T-helper 2 cell treated with Interferon-gamma antibody and Interleukin-4, amounts not matched to agents 5 μg/mL and 100 μg/mL, for 36 hours (primary cell): ENCODE measurements at regions not wholly inside any gene's neighbourhood (a gene's known extent, or its start where the extent isn't known, plus 50 kb on each side); places are given as distances from the start of the nearest gene placed in this dataset.

Source experiments
- DNase-seq: peaks from one replicate; pipeline ENCODE4 v3.0.0; 2021; ENCODE audit warnings: low spot score
- H3K27ac Mint-ChIP-seq: one replicate; pipeline ENCODE4 v1.8.0; 2021; ENCODE audit warnings: mild to moderate bottlenecking, mixed read lengths
- H3K27me3 Mint-ChIP-seq: one replicate; pipeline ENCODE4 v1.8.0; 2021; ENCODE audit warnings: low read depth, mixed read lengths
- H3K36me3 Mint-ChIP-seq: one replicate; pipeline ENCODE4 v1.8.0; 2021; ENCODE audit warnings: low read depth, mixed read lengths
- H3K4me1 Mint-ChIP-seq: one replicate; pipeline ENCODE4 v1.8.0; 2021; ENCODE audit warnings: low read depth, mixed read lengths
- H3K4me3 Mint-ChIP-seq: one replicate; pipeline ENCODE4 v1.8.0; 2022; ENCODE audit warnings: mild to moderate bottlenecking, moderate library complexity, mixed read lengths
- H3K9me3 Mint-ChIP-seq: one replicate; pipeline ENCODE4 v1.8.0; 2021; ENCODE audit warnings: mixed read lengths

DNA sequence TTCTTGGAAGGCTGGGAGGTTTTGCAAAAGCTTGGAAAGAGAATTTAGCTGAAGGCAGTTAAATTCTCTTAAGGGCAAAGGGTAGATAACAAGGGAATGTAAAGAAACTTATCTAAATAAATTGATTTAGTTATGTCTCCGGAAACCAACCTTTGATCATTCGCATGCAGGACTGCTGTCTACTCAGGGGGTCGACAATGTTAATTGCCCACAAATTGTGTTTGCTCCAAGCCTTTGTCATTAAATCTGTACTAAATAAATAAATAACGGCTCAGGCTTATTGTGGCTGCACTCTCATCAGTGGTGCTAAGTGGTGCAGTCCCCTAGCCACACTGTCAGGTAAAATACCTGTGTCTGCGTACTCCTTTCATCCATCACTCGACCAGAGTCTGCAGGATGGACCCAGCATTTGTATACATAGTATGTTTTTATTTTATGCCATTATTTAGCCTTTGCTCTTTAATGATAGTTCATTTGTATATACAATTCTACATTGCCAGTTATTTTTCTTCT, 497.4 kb upstream of the RASGRP1 start:
- H3K27ac Mint-ChIP-seq = no peak overlapping the region
- no peaks in the 10 kb centered on the region for H3K4me1 Mint-ChIP-seq
- no peak for DNase-seq
- no peaks in the 10 kb centered on the region for H3K9me3 Mint-ChIP-seq
- H3K36me3 Mint-ChIP-seq = no peaks in the 10 kb centered on the region
- H3K4me3 Mint-ChIP-seq = no peak overlapping the region
- peaks cover 3% of the 10 kb centered on the region for H3K27me3 Mint-ChIP-seq

DNA sequence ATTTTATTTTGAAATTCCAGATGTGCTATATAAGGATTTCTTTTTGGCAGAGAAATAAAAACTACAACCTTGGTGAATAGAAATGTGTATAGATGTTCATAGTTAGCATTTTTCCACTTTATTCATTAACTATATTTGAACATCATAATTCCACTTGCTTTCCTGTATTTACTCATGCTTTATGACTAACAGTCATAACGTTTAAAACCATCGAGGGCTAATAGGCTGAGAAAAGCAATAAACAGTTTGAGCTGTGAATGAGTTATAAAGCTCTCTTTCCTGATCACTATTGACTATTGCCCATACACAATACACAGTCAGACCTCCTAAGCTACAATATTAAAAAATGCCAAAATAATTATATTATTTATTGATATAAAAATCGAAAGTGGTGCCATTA, 502.1 kb upstream of the RASGRP1 start:
- Mint-ChIP-seq H3K27me3 (peaks cover 3% of the 10 kb centered on the region), H3K4me3 (no peak overlapping the region), H3K27ac (no peak overlapping the region), H3K9me3 (no peaks in the 10 kb centered on the region), H3K4me1 (no peaks in the 10 kb centered on the region), H3K36me3 (no peaks in the 10 kb centered on the region)
- no peak for DNase-seq

DNA sequence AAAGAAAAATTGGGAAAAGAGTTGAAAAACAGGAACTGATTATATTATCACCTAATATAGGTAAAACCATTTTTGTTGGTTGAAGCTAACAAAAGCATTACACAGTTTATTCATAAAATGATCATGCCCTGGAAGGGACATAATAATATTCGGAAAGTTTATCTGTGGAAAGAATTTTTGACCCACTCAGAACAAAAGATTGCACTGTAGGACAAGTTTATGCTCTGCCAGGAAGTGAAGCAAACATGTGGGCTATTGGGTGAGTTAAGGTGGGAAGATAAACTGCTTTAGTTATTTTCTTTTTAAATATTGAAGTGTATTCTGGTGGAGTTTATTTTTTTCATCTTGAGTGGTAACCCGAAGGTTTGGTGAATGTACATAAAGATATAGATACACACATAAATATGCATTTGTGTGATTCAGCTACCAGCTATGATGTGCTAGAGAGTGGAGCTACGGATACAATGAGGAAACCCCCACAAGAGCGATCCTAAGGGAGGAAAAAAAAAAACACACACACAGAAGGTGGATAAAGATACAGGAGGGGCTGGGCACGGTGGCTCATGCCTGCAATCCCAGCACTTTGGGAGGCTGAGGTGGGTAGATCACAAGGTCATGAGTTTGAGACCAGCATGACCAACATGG, 506.4 kb upstream of the THBS1 start:
- H3K9me3 Mint-ChIP-seq = no peaks in the 10 kb centered on the region
- no peaks in the 10 kb centered on the region for H3K4me1 Mint-ChIP-seq
- peaks cover 9% of the 10 kb centered on the region for H3K27me3 Mint-ChIP-seq
- H3K4me3 Mint-ChIP-seq = no peak overlapping the region
- no peak overlapping the region for H3K27ac Mint-ChIP-seq
- DNase-seq = no peak
- H3K36me3 Mint-ChIP-seq = no peaks in the 10 kb centered on the region

DNA sequence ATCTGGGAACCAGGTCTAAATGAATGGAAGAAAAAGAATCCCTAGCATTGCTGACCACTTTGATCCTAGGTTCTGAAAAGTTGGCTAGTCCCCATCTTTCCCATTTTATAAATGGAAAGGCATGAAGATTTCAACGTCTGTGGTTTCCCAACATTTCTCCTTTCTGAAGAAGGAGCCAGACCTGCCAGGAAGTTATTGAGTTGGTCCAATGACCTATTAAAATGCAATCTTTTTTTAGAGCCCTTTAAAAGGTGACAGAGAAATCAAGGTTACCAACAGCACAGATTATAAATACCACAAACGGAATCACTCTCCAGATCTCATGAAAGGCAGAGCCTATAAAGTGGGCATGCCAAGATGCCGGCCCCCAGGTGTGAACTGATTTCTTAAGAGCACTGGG, 505.6 kb upstream of the THBS1 start:
- no peaks in the 10 kb centered on the region for H3K9me3 Mint-ChIP-seq
- no peaks in the 10 kb centered on the region for H3K4me1 Mint-ChIP-seq
- H3K27ac Mint-ChIP-seq = no peak overlapping the region
- no peak overlapping the region for H3K4me3 Mint-ChIP-seq
- peaks cover 9% of the 10 kb centered on the region for H3K27me3 Mint-ChIP-seq
- no peak for DNase-seq
- no peaks in the 10 kb centered on the region for H3K36me3 Mint-ChIP-seq

DNA sequence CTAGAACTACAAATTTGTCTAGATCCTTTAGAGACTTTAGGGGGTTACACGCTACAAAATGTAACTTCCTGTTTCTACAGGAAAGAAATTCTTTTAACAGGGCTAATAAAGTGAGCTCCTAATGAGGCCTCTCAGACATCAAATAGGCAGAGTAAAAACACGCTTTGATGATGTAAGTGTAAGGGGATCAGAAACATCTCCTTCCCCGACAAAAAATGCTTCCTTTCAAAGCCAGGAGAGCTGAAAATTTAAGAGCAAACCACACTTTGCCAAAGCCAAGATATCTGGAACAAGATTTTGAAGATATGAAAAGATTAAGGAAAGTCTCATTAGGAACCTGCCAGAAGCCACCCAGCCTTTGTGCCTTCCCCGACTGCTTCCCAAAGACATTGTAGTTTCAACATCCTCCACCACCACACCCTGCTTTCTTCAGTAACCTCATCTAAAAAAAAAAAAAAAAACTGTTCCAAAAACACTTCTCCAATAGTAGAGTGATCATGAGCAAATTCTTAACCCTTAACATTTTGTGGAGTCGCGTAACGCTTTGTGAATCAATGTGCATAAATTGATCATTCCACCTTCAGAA, 505.0 kb upstream of the THBS1 start:
- no peaks in the 10 kb centered on the region for H3K9me3 Mint-ChIP-seq
- no peak overlapping the region for H3K4me3 Mint-ChIP-seq
- H3K4me1 Mint-ChIP-seq = no peaks in the 10 kb centered on the region
- no peak overlapping the region for H3K27ac Mint-ChIP-seq
- DNase-seq = no peak
- peaks cover 9% of the 10 kb centered on the region for H3K27me3 Mint-ChIP-seq
- H3K36me3 Mint-ChIP-seq = no peaks in the 10 kb centered on the region

DNA sequence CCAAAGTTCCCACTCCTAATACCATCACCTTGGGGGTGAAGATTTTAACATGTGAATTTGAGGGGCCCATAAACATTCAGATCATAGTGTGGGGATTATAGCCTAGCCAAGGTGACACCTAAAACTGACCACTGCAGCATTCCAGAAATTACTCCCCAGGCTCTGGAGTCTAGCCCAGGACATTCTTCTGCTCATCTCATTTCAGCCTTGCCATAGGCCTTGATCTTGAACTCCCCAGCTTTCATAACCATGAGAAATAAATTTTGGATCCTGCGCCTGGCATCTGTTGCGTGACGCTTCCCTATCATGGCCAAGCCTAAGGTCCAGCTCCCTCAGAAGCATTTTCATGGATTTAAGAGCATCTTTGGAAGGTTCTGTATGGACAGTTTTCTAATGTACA, 502.9 kb upstream of the THBS1 start:
- Mint-ChIP-seq H3K4me3 (no peak overlapping the region), H3K4me1 (no peaks in the 10 kb centered on the region), H3K36me3 (no peaks in the 10 kb centered on the region), H3K27ac (no peak overlapping the region), H3K9me3 (no peaks in the 10 kb centered on the region), H3K27me3 (peaks cover 9% of the 10 kb centered on the region)
- DNase-seq = no peak

DNA sequence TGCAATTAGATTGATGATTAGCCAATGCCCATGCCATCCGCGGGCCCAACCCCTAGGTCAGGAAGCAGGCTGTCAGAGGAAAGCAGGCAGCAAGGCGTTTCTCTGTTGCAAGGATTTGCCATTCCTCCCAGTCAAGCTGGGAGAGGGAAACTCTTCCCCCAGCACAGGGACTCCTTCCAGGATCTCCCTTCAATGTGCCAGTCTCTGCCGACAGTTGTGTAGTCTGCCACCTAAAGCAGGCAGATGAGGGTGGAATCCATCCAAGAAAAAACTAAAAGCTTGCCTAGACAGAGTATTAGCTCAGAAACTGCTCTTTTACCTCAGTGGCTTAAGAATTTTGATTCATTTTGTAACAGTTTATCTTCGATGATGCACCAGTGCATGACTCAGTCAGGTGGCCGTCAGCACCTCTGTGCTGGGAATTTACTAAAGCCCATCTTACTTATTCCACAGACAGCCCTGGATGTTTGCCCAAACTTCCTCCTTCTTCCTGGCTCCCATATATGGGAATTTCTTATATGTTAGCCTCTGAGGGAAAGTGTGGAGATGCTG, 501.5 kb upstream of the THBS1 start:
- H3K27me3 Mint-ChIP-seq = peaks cover 7% of the 10 kb centered on the region
- no peak overlapping the region for H3K27ac Mint-ChIP-seq
- no peak overlapping the region for H3K4me3 Mint-ChIP-seq
- DNase-seq = no peak
- H3K9me3 Mint-ChIP-seq = no peaks in the 10 kb centered on the region
- H3K4me1 Mint-ChIP-seq = no peaks in the 10 kb centered on the region
- H3K36me3 Mint-ChIP-seq = no peaks in the 10 kb centered on the region

DNA sequence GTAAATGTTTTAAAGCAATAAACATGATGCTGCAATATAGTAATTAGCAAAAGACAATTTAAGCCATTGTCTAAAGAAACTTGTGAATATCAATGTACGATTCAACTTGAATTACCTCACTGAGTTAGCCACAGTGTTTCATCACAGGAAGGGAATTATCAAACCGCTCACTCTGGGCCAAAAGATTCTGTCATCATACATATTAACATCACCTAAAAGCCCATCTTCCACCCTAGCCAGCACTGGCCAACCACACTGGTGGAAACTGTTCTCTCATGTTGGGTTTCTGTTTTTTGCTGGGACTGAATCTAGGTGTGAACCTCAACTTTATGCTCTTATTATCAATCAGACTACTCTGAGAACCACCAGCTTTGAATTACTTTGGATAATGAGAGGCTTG, 497.7 kb upstream of the THBS1 start:
- Mint-ChIP-seq H3K36me3 (no peaks in the 10 kb centered on the region), H3K4me3 (no peak overlapping the region), H3K4me1 (peaks cover 4% of the 10 kb centered on the region), H3K27me3 (peaks cover 4% of the 10 kb centered on the region), H3K9me3 (no peaks in the 10 kb centered on the region), H3K27ac (no peak overlapping the region)
- no peak for DNase-seq

DNA sequence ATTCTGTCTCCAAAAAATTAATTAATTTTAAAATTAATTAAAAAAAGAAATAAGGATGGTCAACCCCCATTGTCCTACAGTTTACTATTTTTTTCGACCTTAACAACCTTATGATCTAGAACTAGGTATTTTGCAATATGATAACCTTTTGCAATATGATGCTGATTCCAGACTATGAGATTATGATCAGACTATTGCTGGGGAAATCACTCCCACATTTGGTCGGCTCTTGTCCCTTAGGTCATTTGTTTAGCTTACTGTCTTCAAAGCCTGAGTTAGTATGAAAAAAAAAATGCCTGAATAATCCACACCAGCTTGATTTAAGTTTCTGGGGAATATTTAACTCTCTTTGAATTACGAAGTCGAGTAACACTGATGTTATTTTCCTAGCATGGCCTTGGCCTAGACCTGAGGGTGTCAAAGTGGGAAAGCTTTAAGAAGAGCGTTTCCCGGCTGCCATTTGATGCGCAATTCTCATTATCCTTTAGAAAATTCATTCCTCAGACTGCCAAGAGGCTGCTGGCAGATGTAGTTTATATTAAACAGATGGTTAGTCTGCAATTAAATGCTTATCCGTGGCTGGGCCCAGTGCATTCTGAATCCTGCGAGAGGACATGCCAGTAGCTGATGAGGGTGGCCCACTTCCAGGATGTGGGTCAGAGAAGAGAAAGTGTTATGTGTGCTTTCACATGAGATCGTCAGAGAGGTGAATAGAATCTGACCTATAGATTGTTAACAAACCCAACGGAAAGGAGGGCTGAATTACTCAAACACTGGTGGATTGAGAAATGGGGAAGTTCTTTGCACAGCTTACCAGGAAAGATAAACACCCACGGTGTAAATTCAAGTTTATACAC, 496.0 kb upstream of the THBS1 start:
- Mint-ChIP-seq H3K36me3 (no peaks in the 10 kb centered on the region), H3K27ac (no peak overlapping the region), H3K4me1 (peaks cover 4% of the 10 kb centered on the region), H3K4me3 (no peak overlapping the region), H3K9me3 (no peaks in the 10 kb centered on the region), H3K27me3 (peaks cover 3% of the 10 kb centered on the region)
- DNase-seq = no peak

DNA sequence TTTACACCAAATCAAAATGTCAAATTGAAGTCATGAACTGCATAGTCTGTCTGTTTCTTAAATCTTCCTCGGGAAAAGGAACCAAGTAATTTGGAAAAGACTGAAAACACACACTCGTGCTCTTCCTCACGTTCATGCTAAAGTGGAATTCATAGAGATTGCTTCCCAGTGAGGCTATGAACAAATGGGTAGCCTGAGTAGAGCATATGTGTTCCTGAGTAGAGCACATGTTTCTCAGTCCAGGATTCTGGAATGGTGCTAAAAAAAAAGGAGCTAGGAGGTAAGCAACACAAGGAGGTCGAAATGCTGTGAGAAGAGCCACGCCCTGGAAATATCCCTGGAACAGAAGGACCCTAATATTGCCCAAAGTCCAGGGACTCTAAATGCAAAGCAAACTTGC, 494.2 kb upstream of the THBS1 start:
- H3K27me3 Mint-ChIP-seq = peaks cover 6% of the 10 kb centered on the region
- H3K36me3 Mint-ChIP-seq = no peaks in the 10 kb centered on the region
- no peak overlapping the region for H3K4me3 Mint-ChIP-seq
- H3K4me1 Mint-ChIP-seq = peaks cover 4% of the 10 kb centered on the region
- DNase-seq = no peak
- H3K9me3 Mint-ChIP-seq = no peaks in the 10 kb centered on the region
- no peak overlapping the region for H3K27ac Mint-ChIP-seq

DNA sequence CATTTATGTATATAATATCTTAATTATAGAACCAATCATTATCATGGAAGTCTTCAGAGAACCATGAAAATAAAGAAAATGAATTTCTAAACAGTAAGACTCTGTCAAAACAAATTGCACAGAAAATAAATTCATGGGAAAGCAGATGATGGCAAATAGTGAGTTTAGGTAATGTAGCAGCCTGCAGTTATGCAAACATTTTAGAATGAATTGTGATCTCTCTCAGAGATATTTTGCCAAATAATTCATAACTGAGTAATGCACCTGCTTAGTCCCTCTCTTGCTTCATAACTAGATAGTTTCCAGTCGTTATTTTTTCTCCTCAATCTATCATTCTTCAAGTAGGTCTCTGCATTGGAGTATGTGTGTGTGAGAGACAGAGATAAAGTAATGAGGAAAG, 492.7 kb upstream of the THBS1 start:
- Mint-ChIP-seq H3K27me3 (peaks cover 6% of the 10 kb centered on the region), H3K9me3 (no peaks in the 10 kb centered on the region), H3K4me1 (peaks cover 4% of the 10 kb centered on the region), H3K27ac (no peak overlapping the region), H3K4me3 (no peak overlapping the region), H3K36me3 (no peaks in the 10 kb centered on the region)
- no peak for DNase-seq

DNA sequence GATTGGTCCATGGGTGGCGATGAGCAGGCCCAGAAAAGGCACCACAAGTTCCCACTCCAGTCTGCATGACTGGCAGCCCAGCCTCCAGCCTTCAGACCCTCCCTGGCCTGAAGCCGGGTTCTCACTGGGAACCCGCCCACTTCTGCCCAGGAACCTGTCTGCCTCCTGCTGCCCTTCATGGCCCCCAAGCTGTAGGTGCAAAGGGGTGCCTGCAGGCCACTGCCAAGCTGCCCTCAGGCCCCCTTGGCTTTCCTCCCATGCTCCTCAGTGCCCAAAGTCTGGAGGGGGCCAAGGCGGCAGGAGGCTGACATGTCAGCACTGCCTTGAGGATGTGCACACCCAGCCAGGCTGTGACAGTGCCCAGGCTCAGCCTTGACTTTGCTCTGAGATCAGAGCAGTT, 488.5 kb upstream of the THBS1 start:
- no peak for DNase-seq
- Mint-ChIP-seq H3K9me3 (no peaks in the 10 kb centered on the region), H3K27ac (no peak overlapping the region), H3K27me3 (peaks cover 6% of the 10 kb centered on the region), H3K4me1 (no peaks in the 10 kb centered on the region), H3K36me3 (no peaks in the 10 kb centered on the region), H3K4me3 (no peak overlapping the region)

DNA sequence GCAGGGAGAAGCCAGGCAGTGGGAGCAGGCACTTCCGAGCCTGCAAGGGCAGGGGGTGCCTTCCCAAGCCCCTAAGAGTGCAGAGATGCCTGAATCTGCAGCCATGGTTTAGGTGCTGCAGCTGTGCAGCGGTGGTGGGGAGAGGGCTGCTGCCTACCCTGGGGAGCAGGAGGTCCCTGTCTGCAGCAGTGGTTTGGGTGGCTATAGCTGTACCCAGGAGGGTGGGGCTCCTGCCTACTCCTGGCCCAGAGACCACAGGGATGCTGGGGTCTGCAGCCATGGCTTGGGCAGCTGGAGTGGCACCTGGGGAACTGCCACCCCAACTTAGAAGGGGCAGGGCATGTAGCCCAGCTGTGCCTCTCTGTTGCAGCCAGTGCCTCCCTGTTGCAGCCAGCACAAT, 488.1 kb upstream of the THBS1 start:
- no peak for DNase-seq
- Mint-ChIP-seq H3K4me3 (no peak overlapping the region), H3K4me1 (no peaks in the 10 kb centered on the region), H3K9me3 (no peaks in the 10 kb centered on the region), H3K36me3 (no peaks in the 10 kb centered on the region), H3K27me3 (peaks cover 6% of the 10 kb centered on the region), H3K27ac (no peak overlapping the region)

DNA sequence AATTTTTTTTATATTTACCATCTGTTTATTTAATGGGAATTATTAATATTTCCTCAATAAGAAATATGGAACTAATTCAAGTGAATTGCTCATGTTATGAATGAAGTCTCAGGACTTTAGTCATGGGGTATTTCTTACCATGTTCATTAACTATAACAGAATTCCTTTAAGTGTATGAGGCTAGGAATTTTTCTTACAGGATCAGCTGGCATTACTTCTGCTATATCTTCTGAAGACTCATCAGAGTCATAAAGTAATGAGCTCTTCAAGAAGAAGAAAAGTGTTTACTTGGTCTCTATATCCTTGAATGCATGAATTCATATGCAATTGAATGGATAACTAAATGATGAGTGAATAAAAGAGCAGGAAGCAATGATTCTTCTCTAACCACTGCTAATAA, 486.8 kb upstream of the THBS1 start:
- no peak for DNase-seq
- peaks cover 3% of the 10 kb centered on the region for H3K27me3 Mint-ChIP-seq
- H3K27ac Mint-ChIP-seq = no peak overlapping the region
- no peaks in the 10 kb centered on the region for H3K9me3 Mint-ChIP-seq
- H3K4me3 Mint-ChIP-seq = no peak overlapping the region
- no peaks in the 10 kb centered on the region for H3K4me1 Mint-ChIP-seq
- H3K36me3 Mint-ChIP-seq = no peaks in the 10 kb centered on the region
